ENCODE measurements at regions not wholly inside any gene's neighbourhood (a gene's known extent, or its start where the extent isn't known, plus 50 kb on each side); places are given as distances from the start of the nearest gene placed in this dataset.

DNA sequence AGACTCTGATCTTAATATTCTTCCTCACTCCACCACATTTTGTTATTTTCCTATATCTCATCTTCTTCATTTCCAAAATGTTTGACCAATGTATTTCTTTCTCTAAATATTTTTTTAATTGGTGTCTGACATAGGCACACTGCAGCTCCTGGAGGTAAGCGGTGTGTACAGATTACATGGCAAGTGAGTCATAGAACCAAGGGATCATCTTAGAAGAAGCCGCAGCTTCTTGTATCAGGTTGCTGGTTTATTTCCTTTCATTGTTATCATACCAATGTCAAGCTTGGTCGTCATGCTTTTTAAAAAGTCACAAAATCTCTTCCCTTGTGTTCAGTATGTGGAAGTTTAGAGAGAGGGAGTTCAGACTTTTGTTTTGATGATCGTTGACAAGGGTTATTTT is 526.1 kb upstream of the CDH18 start:
- no peaks in the 10 kb centered on the region for H3K27me3 Mint-ChIP-seq
- no peaks in the 10 kb centered on the region for H3K36me3 Mint-ChIP-seq (ENCODE audit: insufficient read depth)
- DNase-seq (ENCODE audit: low spot score, unreplicated experiment) = no peak
- no peak overlapping the region for H3K27ac Mint-ChIP-seq
- TF ChIP-seq, protein P1, sequence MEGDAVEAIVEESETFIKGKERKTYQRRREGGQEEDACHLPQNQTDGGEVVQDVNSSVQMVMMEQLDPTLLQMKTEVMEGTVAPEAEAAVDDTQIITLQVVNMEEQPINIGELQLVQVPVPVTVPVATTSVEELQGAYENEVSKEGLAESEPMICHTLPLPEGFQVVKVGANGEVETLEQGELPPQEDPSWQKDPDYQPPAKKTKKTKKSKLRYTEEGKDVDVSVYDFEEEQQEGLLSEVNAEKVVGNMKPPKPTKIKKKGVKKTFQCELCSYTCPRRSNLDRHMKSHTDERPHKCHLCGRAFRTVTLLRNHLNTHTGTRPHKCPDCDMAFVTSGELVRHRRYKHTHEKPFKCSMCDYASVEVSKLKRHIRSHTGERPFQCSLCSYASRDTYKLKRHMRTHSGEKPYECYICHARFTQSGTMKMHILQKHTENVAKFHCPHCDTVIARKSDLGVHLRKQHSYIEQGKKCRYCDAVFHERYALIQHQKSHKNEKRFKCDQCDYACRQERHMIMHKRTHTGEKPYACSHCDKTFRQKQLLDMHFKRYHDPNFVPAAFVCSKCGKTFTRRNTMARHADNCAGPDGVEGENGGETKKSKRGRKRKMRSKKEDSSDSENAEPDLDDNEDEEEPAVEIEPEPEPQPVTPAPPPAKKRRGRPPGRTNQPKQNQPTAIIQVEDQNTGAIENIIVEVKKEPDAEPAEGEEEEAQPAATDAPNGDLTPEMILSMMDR (IDR thresholded peaks at IDR 0.05; ENCODE audit: unreplicated experiment) = no peak
- no peak overlapping the region for H3K4me3 Mint-ChIP-seq (ENCODE audit: low read depth)
- peaks cover 4% of the 10 kb centered on the region for H3K9me3 Mint-ChIP-seq (ENCODE audit: low read depth)
- peaks cover 2% of the 10 kb centered on the region for H3K4me1 Mint-ChIP-seq (ENCODE audit: low read depth)

DNA sequence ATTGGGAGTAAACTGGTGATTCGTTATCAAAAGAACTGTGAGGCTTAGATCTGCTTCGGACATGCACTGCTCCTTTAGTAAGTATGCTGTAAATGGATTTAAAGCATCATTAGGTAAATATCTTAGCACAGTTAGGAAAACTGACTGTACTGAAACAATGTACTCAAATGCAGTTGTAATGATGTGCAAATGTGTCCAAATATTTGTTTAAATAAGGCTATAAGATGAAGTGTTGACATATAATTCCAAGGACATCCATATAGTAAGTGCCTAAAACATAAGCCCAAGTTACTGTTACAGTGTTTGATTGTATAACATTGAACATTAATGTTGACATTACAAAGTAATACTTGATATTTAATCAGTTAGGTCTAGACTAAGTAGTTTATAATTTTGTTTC is 512.5 kb upstream of the CDH18 start:
- no peaks in the 10 kb centered on the region for H3K36me3 Mint-ChIP-seq (ENCODE audit: insufficient read depth)

DNA sequence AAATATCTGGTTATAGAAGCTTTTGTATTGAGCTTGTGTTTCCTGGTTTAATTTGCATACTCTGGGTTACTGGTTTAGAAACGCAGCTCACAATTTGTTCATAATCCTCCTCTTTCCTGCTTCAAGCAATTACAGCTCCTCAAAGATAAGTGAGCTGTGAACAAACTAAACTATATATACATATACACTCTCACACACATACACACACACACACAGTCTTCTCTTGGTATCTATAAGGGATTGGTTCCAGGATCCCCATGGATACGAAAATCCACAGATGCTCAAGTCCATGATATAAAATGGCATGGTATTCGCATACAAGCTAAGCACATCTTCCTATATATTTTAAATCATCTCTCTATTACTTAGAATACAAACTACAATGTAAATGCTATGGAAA is 510.9 kb upstream of the CDH18 start:
- H3K27ac Mint-ChIP-seq = no peak overlapping the region
- H3K4me3 Mint-ChIP-seq (ENCODE audit: low read depth) = no peak overlapping the region
- DNase-seq (ENCODE audit: low spot score, unreplicated experiment) = no peak
- no peaks in the 10 kb centered on the region for H3K9me3 Mint-ChIP-seq (ENCODE audit: low read depth)
- no peaks in the 10 kb centered on the region for H3K36me3 Mint-ChIP-seq (ENCODE audit: insufficient read depth)
- no peaks in the 10 kb centered on the region for H3K27me3 Mint-ChIP-seq
- H3K4me1 Mint-ChIP-seq (ENCODE audit: low read depth) = peaks cover 1% of the 10 kb centered on the region
- TF ChIP-seq, protein P1 (IDR thresholded peaks at IDR 0.05; ENCODE audit: unreplicated experiment) = no peak

More for the DNA sequence above, 512.5 kb upstream of the CDH18 start:
- TF ChIP-seq, protein P1 (IDR thresholded peaks at IDR 0.05; ENCODE audit: unreplicated experiment) = no peak
- Mint-ChIP-seq H3K4me3 (ENCODE audit: low read depth) (no peak overlapping the region), H3K9me3 (ENCODE audit: low read depth) (no peaks in the 10 kb centered on the region), H3K27me3 (no peaks in the 10 kb centered on the region), H3K4me1 (ENCODE audit: low read depth) (peaks cover 1% of the 10 kb centered on the region), H3K27ac (no peak overlapping the region)
- no peak for DNase-seq (ENCODE audit: low spot score, unreplicated experiment)

DNA sequence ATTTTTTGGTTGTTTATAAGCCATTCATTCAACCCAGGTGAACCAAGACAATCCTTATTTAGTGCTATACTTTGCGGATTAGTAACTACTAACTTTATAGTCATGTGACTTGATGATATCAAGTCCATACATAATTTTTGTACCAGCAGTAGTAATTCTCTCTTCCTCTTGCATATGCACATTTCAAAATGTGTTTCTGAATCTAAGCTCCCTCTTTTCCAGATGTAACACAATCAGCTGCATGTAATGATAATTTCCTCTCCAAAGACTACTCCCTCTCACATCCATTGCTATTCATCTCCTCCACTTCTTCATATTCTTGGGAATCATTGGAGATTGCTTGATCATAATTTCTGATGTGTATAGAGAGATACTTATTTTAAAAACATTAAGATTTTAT is 510.1 kb upstream of the CDH18 start:
- Mint-ChIP-seq H3K36me3 (ENCODE audit: insufficient read depth) (no peaks in the 10 kb centered on the region), H3K9me3 (ENCODE audit: low read depth) (no peaks in the 10 kb centered on the region), H3K27me3 (no peaks in the 10 kb centered on the region), H3K27ac (no peak overlapping the region), H3K4me3 (ENCODE audit: low read depth) (no peak overlapping the region), H3K4me1 (ENCODE audit: low read depth) (peaks cover 1% of the 10 kb centered on the region)
- DNase-seq (ENCODE audit: low spot score, unreplicated experiment) = no peak
- TF ChIP-seq, protein P1 (IDR thresholded peaks at IDR 0.05; ENCODE audit: unreplicated experiment) = no peak

DNA sequence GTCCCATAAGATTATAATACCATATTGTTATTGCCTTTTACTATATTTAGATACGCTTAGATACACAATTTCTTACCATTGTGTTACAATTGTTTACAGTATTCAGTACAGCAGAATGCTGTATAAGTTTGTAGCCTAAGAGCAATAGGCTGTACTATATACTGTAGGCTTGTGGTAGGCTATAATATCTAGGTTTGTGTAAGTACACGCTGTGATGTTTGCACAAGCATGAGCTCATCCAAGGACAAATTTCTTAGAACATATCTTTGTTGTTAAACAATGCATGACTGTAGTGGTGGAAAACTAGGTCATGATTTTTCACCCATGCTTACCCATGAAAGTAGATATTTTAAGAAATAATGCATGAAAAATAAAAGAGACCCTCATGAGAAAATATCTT is 509.4 kb upstream of the CDH18 start:
- no peak for DNase-seq (ENCODE audit: low spot score, unreplicated experiment)
- TF ChIP-seq, protein P1 (IDR thresholded peaks at IDR 0.05; ENCODE audit: unreplicated experiment) = no peak
- no peaks in the 10 kb centered on the region for H3K9me3 Mint-ChIP-seq (ENCODE audit: low read depth)
- H3K4me1 Mint-ChIP-seq (ENCODE audit: low read depth) = peaks cover 1% of the 10 kb centered on the region
- H3K36me3 Mint-ChIP-seq (ENCODE audit: insufficient read depth) = no peaks in the 10 kb centered on the region
- H3K4me3 Mint-ChIP-seq (ENCODE audit: low read depth) = no peak overlapping the region
- H3K27me3 Mint-ChIP-seq = no peaks in the 10 kb centered on the region
- no peak overlapping the region for H3K27ac Mint-ChIP-seq

Measured in progenitor cell of endocrine pancreas (in vitro differentiated cells).